ENCODE measurements at regions not wholly inside any gene's neighbourhood (a gene's known extent, or its start where the extent isn't known, plus 50 kb on each side); places are given as distances from the start of the nearest gene placed in this dataset.

- TF ChIP-seq CTCF (IDR thresholded peaks at IDR 0.05; ENCODE audit: low read depth, low read length) (no peak), MAX (IDR thresholded peaks at IDR 0.05; ENCODE audit: low read depth, low read length) (no peak), POLR2A (IDR thresholded peaks at IDR 0.05; ENCODE audit: extremely low read depth, insufficient read length) (no peak), MYC (IDR thresholded peaks at IDR 0.05; ENCODE audit: low read depth, low read length) (no peak)
Observed at GRCh38 chr5:13569090-13569715, 375.3 kb downstream of the DNAH5 start.
